Ammon's horn (tissue), 1 donor: ENCODE measurements at regions not wholly inside any gene's neighbourhood (a gene's known extent, or its start where the extent isn't known, plus 50 kb on each side); places are given as distances from the start of the nearest gene placed in this dataset.

ENCODE experiments used
- DNase-seq: peaks from one replicate; pipeline ENCODE4 v3.0.0-alpha.2; 2016; ENCODE audit warnings: low spot score

GRCh38 chr18:50444539-50444938 is 69.7 kb downstream of the SKA1 start:
- DNase-seq = no peak

- no peak for DNase-seq
These were observed 71.8 kb downstream of the SKA1 start for GRCh38 chr18:50446629-50447028.

DNA sequence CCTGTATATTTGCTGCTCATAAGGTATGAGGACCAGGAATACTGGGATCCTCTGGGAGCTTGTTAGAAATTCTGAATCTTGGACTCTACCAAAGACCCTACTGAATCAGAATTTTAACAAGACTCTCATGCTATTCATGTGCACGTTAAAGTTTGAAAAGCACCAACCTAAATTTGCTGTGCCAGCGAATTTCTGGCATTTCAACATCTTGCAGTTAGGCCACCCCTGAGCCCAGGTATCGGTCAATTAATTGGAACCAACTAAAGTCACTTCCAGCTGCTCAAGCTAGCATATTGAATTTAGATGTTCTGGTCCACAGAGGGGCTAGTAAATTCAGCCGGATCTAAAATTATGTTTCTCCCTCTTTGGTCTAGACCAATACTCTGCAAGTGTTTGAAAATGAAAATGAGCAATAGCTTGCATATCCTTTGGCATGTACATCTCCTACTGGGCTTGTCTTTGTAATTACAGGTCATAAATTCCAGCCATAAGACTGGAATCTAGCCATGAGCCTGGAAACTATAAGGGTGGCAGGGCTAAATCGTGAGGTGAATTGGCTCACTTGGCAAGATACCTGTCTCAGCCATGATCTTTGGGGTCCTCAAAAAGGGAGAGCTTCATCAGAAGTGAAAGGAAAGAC is 72.4 kb downstream of the SKA1 start:
- DNase-seq = no peak

- no peak for DNase-seq
These were observed 73.1 kb downstream of the SKA1 start for GRCh38 chr18:50447952-50448351.

- DNase-seq = no peak
These were observed 76.4 kb downstream of the SKA1 start for GRCh38 chr18:50451100-50451842.

DNA sequence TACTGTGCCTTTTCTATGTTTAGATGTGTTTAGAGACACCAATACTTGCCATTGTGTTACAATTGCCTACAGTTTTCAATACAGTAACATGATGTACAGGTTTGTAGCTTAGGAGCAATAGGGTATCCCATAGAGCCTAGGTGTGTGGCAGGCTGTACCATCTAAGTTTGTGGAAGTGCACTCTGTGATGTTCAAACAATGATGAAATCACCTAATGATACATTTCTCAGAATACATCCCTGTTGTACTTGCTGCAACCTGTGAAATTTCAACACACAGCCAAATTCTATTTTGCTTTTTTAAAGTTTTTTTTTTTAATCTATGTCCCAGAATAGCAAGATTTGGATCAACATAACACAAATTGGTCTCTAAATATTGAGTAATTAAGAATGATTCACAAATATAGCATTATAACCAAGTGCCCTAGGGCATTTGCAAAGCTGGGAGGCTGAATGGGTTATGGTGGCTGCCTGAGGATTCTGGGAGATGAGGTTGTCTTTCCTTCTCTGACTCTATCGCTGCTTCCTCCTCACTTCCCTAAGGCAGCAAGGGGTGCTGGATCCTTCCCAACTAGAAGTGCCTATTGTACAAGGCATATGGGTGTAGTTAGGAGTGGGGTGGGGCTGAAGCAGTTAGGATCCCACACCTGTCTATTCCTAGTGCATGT is 78.3 kb downstream of the SKA1 start:
- DNase-seq = no peak

DNA sequence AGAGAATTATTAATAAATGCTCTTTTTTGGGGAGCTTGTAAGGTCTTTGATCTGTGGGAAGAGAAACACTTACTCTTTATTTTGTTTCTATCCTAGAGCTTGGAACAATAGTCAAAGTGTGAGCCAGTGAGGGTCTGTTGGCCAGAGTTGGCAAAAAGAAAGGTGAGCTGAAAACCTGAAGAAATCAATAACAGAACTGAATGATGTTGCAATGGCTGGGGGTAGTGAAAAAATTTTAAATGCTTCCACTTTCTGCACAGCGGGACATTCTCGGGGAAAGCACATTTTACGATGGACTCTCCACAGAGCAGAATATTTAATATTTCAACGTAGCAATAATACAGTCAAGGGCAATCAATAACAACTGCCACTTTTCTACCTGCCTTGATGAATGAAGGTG is 78.9 kb downstream of the SKA1 start:
- no peak for DNase-seq

- no peak for DNase-seq
These were observed 79.6 kb downstream of the SKA1 start for GRCh38 chr18:50454387-50454988.

DNA sequence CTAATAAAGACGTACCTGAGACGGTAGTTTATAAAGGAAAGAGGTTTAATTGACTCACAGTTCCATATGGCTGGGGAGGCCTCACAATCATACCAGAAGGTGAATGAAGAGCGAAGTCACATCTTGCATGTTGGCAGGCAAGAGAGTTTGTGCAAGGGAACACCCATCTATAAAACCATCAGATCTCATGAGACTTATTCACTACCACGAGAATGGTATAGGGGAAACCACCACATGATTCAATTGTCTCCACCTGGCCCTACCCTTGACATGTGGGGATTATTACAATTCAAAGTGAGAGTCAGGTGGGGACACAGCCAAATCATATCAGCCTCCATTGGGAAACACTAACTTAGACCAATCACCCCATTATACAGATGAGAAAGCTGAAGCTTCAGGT is 81.4 kb downstream of the SKA1 start:
- DNase-seq = no peak

DNA sequence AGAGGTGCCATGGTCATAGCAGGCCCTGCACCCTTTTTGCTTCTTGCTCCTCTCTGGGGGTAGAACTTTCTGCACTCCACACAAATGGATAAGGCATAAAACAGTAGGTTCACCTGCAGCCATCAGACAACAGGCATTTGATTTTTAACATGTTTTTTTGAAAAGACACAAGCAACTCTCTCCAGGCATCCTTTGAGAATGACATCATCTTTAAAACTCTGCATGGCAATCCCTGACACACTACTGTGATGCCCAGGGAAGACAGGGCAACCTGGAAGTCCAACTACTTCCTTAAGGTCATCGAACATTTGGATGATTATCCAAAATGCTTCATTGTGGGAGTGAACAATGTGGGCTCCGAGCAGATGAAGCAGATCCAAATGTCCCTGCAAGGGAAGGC is 82.8 kb downstream of the SKA1 start:
- no peak for DNase-seq

DNA sequence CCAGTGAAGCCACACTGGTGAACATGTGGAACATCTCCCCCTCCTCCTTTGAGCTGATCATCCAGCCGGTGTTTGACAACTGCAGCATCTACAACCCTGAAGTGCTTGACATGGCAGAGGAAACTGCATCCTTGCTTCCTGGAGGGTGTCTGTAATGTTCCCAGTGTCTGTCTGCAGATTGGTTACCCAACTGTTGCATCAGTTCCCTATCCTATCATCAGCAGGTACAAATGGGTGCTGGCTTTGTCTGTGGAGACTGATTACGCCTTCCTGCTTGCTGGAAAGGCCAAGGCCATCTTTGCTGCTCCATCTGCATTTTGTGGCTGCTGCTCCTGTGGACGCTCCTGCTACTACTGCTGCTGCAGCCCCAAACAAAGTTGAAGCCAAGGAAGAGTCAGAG is 83.5 kb downstream of the SKA1 start:
- DNase-seq = no peak

- no peak for DNase-seq
These were observed 84.0 kb downstream of the SKA1 start for GRCh38 chr18:50458796-50459195.

GRCh38 chr18:50460062-50460461 is 85.2 kb downstream of the SKA1 start:
- DNase-seq = no peak

GRCh38 chr18:50460716-50461115 is 85.9 kb downstream of the SKA1 start:
- DNase-seq = no peak

DNA sequence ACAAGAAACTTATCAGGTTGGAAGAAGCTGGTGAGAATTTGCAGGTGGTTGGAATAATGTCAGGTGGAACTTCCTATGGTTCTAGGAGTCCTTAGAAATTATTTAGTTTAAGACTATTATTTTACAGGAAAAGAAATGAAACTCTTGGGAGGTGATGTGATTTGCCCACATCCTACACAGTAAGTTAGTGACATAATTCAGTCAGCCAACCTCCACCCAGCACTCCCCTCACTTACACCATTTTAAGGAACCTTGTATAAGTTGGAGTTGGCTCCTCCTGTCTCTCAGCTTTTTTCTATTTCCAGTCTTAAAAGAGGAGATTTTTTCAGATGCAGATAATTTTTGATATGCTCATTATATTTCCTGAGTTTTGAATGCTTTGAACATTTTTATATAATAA is 86.4 kb downstream of the SKA1 start:
- no peak for DNase-seq

GRCh38 chr18:50465211-50466153 is 90.6 kb downstream of the SKA1 start:
- no peak for DNase-seq

GRCh38 chr18:50466634-50467033 is 91.8 kb downstream of the SKA1 start:
- DNase-seq = no peak

DNA sequence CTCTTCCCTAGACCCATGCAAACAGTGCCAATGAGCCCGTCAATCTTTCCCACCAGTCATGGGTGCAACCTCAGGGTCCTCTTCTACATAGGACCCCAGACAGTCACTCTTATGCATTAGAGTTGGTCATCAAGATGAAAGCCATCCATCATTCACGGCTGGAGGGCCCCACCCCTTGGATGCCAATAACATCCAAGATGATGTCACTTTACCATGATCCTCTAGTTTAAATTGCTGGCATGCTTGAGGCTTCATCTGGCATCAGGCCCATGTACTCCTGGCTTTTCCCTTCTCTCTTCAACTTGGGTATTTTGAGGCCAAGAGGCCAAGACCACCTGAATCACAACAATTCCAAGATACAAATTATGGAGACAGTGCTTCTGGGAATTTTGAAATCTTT is 91.1 kb upstream of the MAPK4 start:
- no peak for DNase-seq

- DNase-seq = peak; percentile 60
These were observed 90.5 kb upstream of the MAPK4 start for GRCh38 chr18:50469380-50469781.

GRCh38 chr18:50472941-50473340 is 86.9 kb upstream of the MAPK4 start:
- no peak for DNase-seq

- no peak for DNase-seq
These were observed 86.0 kb upstream of the MAPK4 start for GRCh38 chr18:50473881-50474280.
